ENCODE measurements at regions not wholly inside any gene's neighbourhood (a gene's known extent, or its start where the extent isn't known, plus 50 kb on each side); places are given as distances from the start of the nearest gene placed in this dataset.

DNA sequence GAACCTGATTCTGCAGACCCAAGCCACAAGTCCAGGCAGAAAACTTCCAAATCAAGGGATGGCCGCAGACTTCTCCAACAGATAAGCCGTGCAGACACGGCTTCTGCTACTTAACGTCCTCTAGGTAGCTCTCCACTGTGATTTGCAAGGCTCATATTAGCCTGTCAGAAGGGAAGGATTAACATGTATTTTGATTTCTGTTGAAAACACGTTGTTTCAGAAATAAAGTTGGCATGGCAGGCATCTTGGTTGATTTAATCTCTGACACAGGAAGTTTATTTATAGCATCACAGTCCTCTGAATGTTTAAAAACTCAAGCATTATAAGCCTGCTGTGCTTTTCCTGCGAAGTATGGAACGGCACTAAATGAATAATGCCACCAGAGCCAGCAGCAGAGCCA lies 166.8 kb upstream of the TOX3 start:
- 1% methylated on average over 7 of the region's 7 CpGs for WGBS (ENCODE audit: insufficient coverage, low coverage, missing lambda C conversion rate)
- H3K9ac ChIP-seq (ENCODE audit: insufficient read depth in 1 of 2, low read depth in 2 of 2, low read length in 2 of 2): no peak overlapping the region
- ChIA-PET POLR2A (no interaction called here), CTCF (ENCODE audit: low intra/inter-chr PET ratio) (no interaction called here)
- H3K79me2 ChIP-seq (ENCODE audit: control insufficient read depth, insufficient read depth, low read length): no peaks in the 10 kb centered on the region
- DNase-seq (ENCODE audit: extremely low read depth in 1 of 4, low spot score in 3 of 4) (no peak), FAIRE-seq (no peak), ATAC-seq (no peak)
- no peaks in the 10 kb centered on the region for H3K9me3 ChIP-seq (replicated peaks; ENCODE audit: control insufficient read depth, insufficient read depth, low read depth, low read length)
- no peaks in the 10 kb centered on the region for H4K20me1 ChIP-seq (replicated peaks; ENCODE audit: control insufficient read depth, insufficient read depth, low read length)
- H2AFZ ChIP-seq (ENCODE audit: low read depth, low read length): no peak overlapping the region
- in situ Hi-C loops (cut with MboI) (no loop called here), intact Hi-C loops (cut with micrococcal nuclease) (no loop called here)
- H3K36me3 ChIP-seq (ENCODE audit: control insufficient read depth, insufficient read depth, low read length): no peaks in the 10 kb centered on the region
- no TSS peak for BruUV-seq (replicated peaks)
- no peaks in the 10 kb centered on the region for H3K9me1 ChIP-seq (ENCODE audit: control insufficient read depth, insufficient read depth, low read length)
- H3K27me3 ChIP-seq (ENCODE audit: control insufficient read depth in 2 of 2, insufficient read depth in 2 of 2, low read length in 2 of 2): no peaks in the 10 kb centered on the region
- H3K4me3 ChIP-seq: no peak overlapping the region
- H3K27ac ChIP-seq (ENCODE audit: extremely low read depth, low read depth, low read length): no peak overlapping the region
- no peaks in the 10 kb centered on the region for H3K4me1 ChIP-seq (replicated peaks in 1 of 2; ENCODE audit: control insufficient read depth in 2 of 2, insufficient read depth in 2 of 2, low read length in 2 of 2)
- H3K4me2 ChIP-seq (ENCODE audit: insufficient read depth, low read length): no peak overlapping the region
- TF ChIP-seq ZNF184 (CRISPR knock-in tag; IDR thresholded peaks at IDR 0.05) (no peak), NR2C1 (IDR thresholded peaks at IDR 0.05) (no peak), NR2C1 (tag; IDR thresholded peaks at IDR 0.05) (no peak), PHF20 (IDR thresholded peaks at IDR 0.05; ENCODE audit: partially characterized antibody) (no peak), SMC3 (conservative IDR thresholded peaks at IDR 0.05; ENCODE audit: insufficient read depth, low read depth, low read length) (no peak), HDAC6 (IDR thresholded peaks at IDR 0.05; ENCODE audit: low read depth, low read length) (no peak), DMBX1 (CRISPR knock-in tag; IDR thresholded peaks at IDR 0.05; ENCODE audit: borderline replicate concordance) (no peak), CBX3 (IDR thresholded peaks at IDR 0.05; ENCODE audit: borderline replicate concordance in 1 of 2, low read length in 2 of 2) (no peak), STAT5B (CRISPR knock-in tag; IDR thresholded peaks at IDR 0.05) (no peak), ZNF140 (CRISPR knock-in tag; IDR thresholded peaks at IDR 0.05) (no peak), ZSCAN29 (IDR thresholded peaks at IDR 0.05) (no peak), FOXP1 (CRISPR knock-in tag; IDR thresholded peaks at IDR 0.05) (no peak), ZNF23 (CRISPR knock-in tag; IDR thresholded peaks at IDR 0.05) (no peak)
- TF ChIP-seq, protein P1, sequence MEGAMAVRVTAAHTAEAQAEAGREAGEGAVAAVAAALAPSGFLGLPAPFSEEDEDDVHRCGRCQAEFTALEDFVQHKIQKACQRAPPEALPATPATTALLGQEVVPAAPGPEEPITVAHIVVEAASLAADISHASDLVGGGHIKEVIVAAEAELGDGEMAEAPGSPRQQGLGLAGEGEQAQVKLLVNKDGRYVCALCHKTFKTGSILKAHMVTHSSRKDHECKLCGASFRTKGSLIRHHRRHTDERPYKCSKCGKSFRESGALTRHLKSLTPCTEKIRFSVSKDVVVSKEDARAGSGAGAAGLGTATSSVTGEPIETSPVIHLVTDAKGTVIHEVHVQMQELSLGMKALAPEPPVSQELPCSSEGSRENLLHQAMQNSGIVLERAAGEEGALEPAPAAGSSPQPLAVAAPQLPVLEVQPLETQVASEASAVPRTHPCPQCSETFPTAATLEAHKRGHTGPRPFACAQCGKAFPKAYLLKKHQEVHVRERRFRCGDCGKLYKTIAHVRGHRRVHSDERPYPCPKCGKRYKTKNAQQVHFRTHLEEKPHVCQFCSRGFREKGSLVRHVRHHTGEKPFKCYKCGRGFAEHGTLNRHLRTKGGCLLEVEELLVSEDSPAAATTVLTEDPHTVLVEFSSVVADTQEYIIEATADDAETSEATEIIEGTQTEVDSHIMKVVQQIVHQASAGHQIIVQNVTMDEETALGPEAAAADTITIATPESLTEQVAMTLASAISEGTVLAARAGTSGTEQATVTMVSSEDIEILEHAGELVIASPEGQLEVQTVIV (CRISPR knock-in tag; IDR thresholded peaks at IDR 0.05; ENCODE audit: borderline replicate concordance): no peak
- TF ChIP-seq, protein P2, sequence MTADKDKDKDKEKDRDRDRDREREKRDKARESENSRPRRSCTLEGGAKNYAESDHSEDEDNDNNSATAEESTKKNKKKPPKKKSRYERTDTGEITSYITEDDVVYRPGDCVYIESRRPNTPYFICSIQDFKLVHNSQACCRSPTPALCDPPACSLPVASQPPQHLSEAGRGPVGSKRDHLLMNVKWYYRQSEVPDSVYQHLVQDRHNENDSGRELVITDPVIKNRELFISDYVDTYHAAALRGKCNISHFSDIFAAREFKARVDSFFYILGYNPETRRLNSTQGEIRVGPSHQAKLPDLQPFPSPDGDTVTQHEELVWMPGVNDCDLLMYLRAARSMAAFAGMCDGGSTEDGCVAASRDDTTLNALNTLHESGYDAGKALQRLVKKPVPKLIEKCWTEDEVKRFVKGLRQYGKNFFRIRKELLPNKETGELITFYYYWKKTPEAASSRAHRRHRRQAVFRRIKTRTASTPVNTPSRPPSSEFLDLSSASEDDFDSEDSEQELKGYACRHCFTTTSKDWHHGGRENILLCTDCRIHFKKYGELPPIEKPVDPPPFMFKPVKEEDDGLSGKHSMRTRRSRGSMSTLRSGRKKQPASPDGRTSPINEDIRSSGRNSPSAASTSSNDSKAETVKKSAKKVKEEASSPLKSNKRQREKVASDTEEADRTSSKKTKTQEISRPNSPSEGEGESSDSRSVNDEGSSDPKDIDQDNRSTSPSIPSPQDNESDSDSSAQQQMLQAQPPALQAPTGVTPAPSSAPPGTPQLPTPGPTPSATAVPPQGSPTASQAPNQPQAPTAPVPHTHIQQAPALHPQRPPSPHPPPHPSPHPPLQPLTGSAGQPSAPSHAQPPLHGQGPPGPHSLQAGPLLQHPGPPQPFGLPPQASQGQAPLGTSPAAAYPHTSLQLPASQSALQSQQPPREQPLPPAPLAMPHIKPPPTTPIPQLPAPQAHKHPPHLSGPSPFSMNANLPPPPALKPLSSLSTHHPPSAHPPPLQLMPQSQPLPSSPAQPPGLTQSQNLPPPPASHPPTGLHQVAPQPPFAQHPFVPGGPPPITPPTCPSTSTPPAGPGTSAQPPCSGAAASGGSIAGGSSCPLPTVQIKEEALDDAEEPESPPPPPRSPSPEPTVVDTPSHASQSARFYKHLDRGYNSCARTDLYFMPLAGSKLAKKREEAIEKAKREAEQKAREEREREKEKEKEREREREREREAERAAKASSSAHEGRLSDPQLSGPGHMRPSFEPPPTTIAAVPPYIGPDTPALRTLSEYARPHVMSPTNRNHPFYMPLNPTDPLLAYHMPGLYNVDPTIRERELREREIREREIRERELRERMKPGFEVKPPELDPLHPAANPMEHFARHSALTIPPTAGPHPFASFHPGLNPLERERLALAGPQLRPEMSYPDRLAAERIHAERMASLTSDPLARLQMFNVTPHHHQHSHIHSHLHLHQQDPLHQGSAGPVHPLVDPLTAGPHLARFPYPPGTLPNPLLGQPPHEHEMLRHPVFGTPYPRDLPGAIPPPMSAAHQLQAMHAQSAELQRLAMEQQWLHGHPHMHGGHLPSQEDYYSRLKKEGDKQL (CRISPR knock-in tag; IDR thresholded peaks at IDR 0.05; ENCODE audit: borderline replicate concordance): no peak
- TF ChIP-seq, protein P3, sequence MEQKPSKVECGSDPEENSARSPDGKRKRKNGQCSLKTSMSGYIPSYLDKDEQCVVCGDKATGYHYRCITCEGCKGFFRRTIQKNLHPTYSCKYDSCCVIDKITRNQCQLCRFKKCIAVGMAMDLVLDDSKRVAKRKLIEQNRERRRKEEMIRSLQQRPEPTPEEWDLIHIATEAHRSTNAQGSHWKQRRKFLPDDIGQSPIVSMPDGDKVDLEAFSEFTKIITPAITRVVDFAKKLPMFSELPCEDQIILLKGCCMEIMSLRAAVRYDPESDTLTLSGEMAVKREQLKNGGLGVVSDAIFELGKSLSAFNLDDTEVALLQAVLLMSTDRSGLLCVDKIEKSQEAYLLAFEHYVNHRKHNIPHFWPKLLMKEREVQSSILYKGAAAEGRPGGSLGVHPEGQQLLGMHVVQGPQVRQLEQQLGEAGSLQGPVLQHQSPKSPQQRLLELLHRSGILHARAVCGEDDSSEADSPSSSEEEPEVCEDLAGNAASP (IDR thresholded peaks at IDR 0.05): no peak
